M059J (cell line): ENCODE measurements at regions not wholly inside any gene's neighbourhood (a gene's known extent, or its start where the extent isn't known, plus 50 kb on each side); places are given as distances from the start of the nearest gene placed in this dataset.

Experiments used
- DNase-seq: peaks from one replicate; pipeline ENCODE4 v3.0.0-alpha.2; 2012; ENCODE audit warnings: low read depth

- no peak for DNase-seq
Measured at GRCh38 chr14:34018125-34018524, 67.3 kb upstream of the EGLN3 start.

- no peak for DNase-seq
Measured at GRCh38 chr14:34015383-34015782, 64.5 kb upstream of the EGLN3 start.

GRCh38 chr14:34014936-34015335 lies 64.1 kb upstream of the EGLN3 start:
- DNase-seq, result no peak

GRCh38 chr14:34013721-34014060 lies 62.8 kb upstream of the EGLN3 start:
- DNase-seq, result no peak

GRCh38 chr14:34012978-34013720 lies 62.3 kb upstream of the EGLN3 start:
- DNase-seq, result no peak

- DNase-seq, result no peak
Measured at GRCh38 chr14:34012369-34012768, 61.5 kb upstream of the EGLN3 start.

GRCh38 chr14:34009956-34010355 lies 59.1 kb upstream of the EGLN3 start:
- no peak for DNase-seq

- no peak for DNase-seq
Measured at GRCh38 chr14:34007902-34008301, 57.0 kb upstream of the EGLN3 start.

GRCh38 chr14:34005901-34006300 lies 55.0 kb upstream of the EGLN3 start:
- no peak for DNase-seq

GRCh38 chr14:34004881-34005280 lies 54.0 kb upstream of the EGLN3 start:
- DNase-seq, result no peak

GRCh38 chr14:34003691-34004090 lies 52.8 kb upstream of the EGLN3 start:
- DNase-seq, result no peak

GRCh38 chr14:34003082-34003668 lies 52.3 kb upstream of the EGLN3 start:
- DNase-seq, result no peak
